Stimulated activated CD4-positive, alpha-beta T cell treated with anti-CD3 and anti-CD28 coated beads, Interleukin-1b, Interleukin-23, amount 100 ng/mL, for 1 hour (primary cell): ENCODE measurements at regions not wholly inside any gene's neighbourhood (a gene's known extent, or its start where the extent isn't known, plus 50 kb on each side); places are given as distances from the start of the nearest gene placed in this dataset.
A peak's percentile ranks its signal among the peaks of the same experiment; 100 is the strongest.
"Not testable (repeated sequence)": the region's sequence is repeated elsewhere in the genome, so short reads cannot be mapped to it uniquely, and the experiment has no call there.

ENCODE experiments used
- DNase-seq, 2 donors: peaks; one replicate each; pipeline ENCODE4 v3.0.0-alpha.2; 2020; ENCODE audit warnings: low read depth in 2 of 2

GRCh38 chr17:21470422-21470821 lies 94.3 kb downstream of the KCNJ12 start:
- DNase-seq = not testable (repeated sequence)

- no peak for DNase-seq
Measured at GRCh38 chr17:21470861-21471260, 94.7 kb downstream of the KCNJ12 start.

DNA sequence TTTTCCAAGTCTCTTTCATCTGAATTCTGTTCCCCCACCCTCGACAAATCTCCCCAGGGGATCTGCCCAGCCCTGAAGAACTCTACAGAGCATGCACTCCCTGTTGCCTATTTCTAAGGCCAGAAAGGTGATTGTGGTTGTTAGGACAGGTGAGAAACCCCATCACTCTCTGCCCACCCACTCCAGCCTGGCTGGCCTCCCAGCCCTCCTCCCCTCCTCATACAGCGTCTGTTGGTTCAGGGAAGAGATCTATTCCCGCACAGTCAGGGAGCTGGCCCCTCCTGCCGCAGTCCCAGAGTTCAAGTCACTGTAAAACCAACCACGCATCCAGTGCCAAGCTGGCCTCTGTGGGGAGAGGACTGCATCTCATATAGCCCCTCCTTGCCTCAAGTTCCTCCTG lies 98.7 kb downstream of the KCNJ12 start:
- DNase-seq = no peak

DNA sequence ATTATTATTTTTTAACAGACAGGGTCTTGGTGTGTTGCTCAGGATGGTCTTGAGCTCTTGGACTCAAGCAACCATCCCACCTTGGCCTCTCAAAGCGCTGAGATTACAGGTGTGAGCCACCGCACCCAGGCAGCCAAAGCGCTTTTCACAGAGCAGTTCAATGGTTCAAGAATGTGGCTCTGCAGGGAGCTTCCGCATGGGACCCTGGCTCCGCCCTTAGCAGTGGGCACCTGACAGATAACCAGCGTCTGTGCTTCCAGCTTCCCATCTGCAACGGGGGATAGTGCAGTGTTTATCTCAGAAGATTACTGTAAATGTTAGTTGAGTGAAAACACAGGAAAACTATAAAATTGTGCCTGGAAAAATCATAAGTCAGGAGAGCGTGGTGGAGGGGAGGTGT lies 99.4 kb downstream of the KCNJ12 start:
- DNase-seq = no peak

DNA sequence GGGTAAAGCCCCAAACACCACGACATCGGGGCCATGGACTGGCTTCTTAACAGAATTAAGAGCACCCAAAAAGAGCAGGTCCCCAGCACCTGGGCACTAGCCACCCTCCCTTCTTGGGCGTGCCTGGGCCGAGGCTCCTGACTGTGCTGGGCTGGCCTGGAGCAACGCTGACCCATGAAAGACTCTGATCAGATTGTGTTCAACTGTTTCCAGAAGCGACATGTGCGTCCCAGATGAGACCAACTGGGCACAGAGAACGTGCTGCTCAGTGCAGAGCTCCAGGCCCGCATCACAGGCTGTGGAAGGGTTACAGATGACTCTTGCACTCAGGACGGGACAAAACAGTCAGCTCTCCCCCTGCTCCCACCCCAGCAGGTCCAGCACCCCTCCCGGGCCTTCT lies 100.7 kb downstream of the KCNJ12 start:
- no peak for DNase-seq

GRCh38 chr17:21482189-21482865 lies 106.2 kb downstream of the KCNJ12 start:
- no peak for DNase-seq

DNA sequence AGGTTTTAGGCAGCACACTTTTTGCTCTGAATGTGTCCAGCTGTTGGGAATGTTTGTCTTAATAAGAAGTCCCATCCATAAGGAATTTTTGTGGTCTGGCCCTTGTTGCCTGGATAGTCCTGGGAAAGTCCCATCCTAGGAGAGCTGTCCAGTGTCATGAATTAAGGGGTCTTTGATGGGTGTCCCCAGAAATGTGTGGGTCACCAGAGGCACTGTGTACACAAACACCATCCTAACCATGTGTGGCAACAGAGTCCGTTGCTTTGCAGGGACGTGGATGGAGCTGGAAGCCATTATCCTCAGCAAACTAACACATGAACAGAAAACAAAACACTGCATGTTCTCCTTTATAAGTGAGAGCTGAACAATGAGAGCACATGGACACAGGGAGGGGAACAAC lies 111.9 kb downstream of the KCNJ12 start:
- DNase-seq = not testable (repeated sequence)

GRCh38 chr17:21493993-21494392 lies 117.8 kb downstream of the KCNJ12 start:
- no peak for DNase-seq

- DNase-seq = no peak
Measured at GRCh38 chr17:21495281-21495680, 119.1 kb downstream of the KCNJ12 start.

GRCh38 chr17:21500064-21500463 lies 123.9 kb downstream of the KCNJ12 start:
- no peak for DNase-seq

DNA sequence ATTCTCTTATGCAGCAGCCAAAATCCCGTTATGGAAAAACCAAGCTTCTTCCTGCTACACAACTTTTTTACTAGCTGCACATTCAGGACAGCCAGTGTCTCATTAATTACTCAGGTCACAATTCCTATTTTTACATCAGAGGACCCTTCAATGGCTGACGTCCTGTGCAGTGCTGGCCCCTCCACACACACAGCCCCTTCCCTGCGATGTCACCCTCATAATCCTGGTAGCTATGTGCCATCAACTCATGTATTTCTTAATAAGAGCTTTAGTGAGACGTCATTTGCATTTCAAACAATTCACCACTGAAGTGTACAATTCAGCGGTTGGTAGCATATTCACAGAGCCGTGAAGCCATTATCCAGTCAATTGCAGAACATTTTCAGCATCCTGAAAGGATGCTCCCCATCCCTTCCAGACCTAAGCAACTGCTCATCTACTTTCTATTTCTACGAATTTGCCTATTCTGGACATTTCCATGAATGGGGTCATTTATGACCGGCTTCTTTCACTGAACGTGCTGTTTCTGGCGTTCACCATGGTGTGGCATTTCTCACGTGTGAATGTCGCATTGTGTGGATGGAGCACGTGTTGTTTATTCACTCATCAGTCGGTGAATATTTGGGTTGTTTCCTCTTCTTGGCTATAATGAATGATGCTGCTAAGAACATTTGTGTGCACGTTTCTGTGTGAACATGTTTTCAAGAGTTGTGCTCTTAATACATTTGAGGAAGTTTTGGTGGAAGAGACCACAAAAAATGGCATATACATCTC lies 126.0 kb downstream of the KCNJ12 start:
- DNase-seq = not testable (repeated sequence)

GRCh38 chr17:21505819-21506815 lies 130.0 kb downstream of the KCNJ12 start:
- DNase-seq = no peak

GRCh38 chr17:21507806-21508205 lies 131.6 kb downstream of the KCNJ12 start:
- DNase-seq = not testable (repeated sequence)

GRCh38 chr17:21508211-21508610 lies 132.1 kb downstream of the KCNJ12 start:
- DNase-seq = no peak

DNA sequence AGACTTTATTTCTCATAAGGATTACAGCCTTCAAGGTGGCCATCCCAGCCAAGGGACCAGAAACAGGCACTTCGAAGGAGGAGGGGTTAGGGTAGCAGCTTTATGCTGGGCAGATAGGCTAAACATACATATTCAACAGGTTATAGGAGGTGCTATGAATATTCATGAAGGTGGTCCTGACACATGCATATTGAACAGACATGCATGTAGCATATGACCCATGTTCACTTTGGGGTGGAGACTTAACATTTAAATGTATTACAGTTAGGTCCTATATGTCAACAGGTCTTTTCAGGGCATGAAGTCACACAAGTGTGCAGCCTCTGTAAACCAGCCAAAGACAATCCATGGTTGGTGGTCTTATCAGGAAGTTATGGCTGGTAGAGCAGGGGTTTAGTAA lies 133.2 kb downstream of the KCNJ12 start:
- DNase-seq = not testable (repeated sequence)

DNA sequence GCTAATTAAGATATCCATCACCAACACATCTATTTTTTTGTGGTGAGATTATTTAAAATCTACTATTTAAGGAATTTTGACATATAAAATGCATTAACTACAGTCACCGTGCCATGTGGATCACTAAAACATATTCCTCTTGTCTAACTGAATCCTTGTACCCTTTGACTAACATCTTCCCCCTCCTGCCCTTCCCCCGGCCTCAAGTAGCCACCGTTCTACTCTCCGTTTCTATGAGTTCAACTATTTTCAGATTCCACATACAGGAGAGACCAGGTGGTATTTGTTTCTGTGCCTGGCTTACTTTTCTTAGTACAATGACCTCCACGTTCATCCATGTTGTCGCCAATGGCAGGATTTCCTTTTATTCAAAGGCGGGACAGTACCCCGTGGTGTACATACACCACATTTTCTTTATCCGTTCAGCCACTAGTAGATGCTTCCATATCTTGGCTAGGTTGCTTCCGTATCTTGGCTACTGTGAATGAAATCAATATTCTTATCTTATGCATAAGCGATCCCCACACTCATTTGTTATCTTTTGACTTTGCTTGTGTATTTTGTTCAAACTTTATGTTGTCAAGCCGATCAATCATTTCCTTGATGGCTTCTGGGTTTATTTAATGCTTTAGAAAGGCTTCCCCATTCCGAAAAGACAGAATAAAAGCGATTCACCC lies 134.7 kb downstream of the KCNJ12 start:
- DNase-seq = no peak

DNA sequence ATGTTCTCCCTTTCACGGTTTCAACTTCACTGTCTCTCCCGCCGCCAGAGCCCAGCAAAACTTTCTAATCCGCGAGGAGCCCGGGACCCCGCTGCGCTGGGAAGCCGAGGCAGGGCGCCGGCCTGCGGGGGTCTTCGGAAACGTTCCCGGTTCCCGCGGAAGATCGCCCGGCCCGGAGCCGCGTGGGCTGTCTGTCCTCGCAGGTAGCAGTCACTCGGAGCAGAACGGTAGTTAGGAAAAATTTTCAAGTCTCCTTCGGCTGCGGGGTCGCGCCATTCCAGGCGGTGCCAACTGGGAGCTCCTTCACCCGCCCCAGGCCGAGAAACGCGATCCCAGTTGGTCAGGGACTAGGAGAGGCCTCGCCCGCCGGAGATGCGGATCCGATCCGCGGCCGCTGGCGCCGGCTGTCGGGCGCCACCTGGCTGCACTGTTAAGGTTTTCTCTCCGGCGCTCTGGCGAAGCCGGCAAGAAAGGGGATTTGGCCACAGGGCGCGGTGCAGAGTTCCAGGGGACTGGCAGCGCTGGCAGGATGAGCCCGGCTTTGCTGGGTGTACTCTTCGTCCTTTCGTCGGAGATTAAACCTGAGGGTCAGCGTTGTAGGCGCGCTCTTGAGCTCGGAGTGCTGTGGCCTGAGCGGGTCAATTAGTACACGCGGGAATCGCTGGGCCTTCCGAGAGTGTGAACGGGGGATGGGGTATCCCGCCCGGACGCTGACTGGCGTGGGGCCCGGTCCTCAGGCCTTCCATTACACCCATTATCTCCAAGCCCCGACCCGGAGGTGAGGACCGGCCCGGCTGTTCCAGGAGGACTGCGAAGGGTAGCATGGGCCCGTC lies 135.4 kb downstream of the KCNJ12 start:
- DNase-seq = peak; percentile 8 to 30

DNA sequence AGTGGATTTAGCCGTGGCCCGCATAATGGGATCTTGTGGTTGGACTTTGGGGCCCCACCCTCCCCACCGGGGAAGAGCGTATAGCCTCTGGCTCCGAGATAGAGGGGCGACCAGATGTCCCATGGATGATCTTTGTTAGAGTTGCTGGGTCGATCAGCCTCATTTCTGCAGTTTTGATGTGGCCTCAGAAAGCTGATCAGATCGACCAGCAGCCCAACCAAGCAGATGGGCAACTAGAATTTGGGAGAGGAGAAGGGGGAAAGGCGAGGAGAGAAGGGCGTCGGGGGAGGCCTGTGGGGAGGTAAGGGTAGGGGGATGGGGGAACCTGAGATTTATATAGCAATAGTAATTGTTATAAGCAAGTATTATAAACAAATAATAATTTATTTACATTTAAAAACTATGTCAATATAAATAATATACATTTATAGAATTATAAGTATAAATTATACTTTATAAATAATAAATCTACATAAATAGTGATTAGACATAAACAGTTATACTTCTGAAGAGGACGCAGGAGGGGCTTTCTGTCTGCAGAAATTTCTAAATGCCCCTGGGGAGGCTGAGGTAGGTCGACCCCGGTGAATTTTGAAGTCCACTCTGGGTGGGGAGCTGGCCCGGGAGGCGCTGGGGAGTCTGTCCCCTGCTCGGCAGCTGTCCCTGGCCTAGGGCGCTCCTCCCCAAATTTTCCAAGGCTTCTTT lies 136.3 kb downstream of the KCNJ12 start:
- DNase-seq = no peak

DNA sequence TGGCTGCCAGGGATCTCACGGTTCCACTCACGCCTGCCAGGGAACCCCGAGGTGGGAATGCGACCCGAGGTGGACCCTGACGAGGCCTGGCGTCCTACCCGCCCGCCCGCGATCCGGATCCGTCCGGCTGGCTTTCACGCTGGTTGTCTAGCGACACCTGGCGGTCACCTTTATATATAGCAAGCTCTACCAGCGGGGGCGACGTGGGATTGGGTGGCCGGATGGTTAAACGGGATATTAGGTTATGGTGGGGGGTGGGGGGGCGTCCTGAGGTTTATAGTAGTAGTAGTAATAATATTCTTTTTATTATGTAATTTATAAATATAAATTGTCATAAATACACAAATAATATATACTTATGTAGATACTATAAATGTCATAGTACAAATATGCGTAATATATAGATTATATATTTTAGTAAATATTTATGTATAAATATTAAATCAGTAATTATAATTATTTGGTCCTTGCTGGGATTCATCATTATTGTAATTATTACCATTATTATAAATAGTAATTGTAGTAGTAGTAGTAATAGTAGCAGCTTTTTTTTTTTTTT lies 136.9 kb downstream of the KCNJ12 start:
- DNase-seq = peak; percentile 46 to 63

DNA sequence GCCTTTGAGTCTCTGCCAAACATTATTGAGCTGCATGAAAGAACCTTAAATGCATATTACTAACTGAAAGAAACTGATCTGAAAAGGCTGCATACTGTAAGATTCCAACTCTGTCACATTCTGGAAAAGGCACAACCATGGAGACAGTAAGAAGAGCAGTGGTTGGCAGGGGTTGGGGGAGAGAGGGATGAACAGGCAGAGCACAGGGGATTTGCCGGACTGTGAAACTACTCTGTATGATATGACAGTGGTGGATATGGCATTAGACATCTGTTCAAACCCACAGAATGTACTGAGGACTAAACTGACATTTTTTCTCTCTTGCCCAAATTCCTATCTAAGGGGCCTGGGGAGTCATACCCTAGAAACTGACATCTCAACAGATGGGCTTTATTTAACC lies 138.4 kb downstream of the KCNJ12 start:
- DNase-seq = not testable (repeated sequence)
